GM04503 (cell line): ENCODE measurements at regions not wholly inside any gene's neighbourhood (a gene's known extent, or its start where the extent isn't known, plus 50 kb on each side); places are given as distances from the start of the nearest gene placed in this dataset.

ENCODE experiments used
- DNase-seq: peaks from one replicate; pipeline ENCODE4 v3.0.0-alpha.2; 2012; ENCODE audit warnings: low read depth

GRCh38 chr14:38512236-38512635 lies 256.3 kb upstream of the CLEC14A start:
- no peak for DNase-seq

GRCh38 chr14:38507299-38507698 lies 251.4 kb upstream of the CLEC14A start:
- no peak for DNase-seq

- no peak for DNase-seq
Observed at GRCh38 chr14:38505973-38506249, 250.0 kb upstream of the CLEC14A start.

GRCh38 chr14:38505221-38505972 lies 249.5 kb upstream of the CLEC14A start:
- peak; percentile 78 for DNase-seq

- no peak for DNase-seq
Observed at GRCh38 chr14:38504175-38504574, 248.3 kb upstream of the CLEC14A start.

- no peak for DNase-seq
Observed at GRCh38 chr14:38502239-38502638, 246.3 kb upstream of the CLEC14A start.

- DNase-seq = no peak
Observed at GRCh38 chr14:38500125-38500524, 244.2 kb upstream of the CLEC14A start.

GRCh38 chr14:38496092-38496491 lies 240.2 kb upstream of the CLEC14A start:
- DNase-seq = no peak

- DNase-seq = no peak
Observed at GRCh38 chr14:38490273-38490672, 234.4 kb upstream of the CLEC14A start.

GRCh38 chr14:38485026-38485425 lies 229.1 kb upstream of the CLEC14A start:
- no peak for DNase-seq

- DNase-seq = peak; percentile 56
Observed at GRCh38 chr14:38481952-38482678, 226.2 kb upstream of the CLEC14A start.

- DNase-seq = no peak
Observed at GRCh38 chr14:38469156-38469555, 213.3 kb upstream of the CLEC14A start.

GRCh38 chr14:38442208-38442607 lies 186.3 kb upstream of the CLEC14A start:
- no peak for DNase-seq

GRCh38 chr14:38432186-38432585 lies 176.3 kb upstream of the CLEC14A start:
- no peak for DNase-seq

GRCh38 chr14:38431156-38431555 lies 175.3 kb upstream of the CLEC14A start:
- DNase-seq = no peak

GRCh38 chr14:38430522-38430921 lies 174.6 kb upstream of the CLEC14A start:
- DNase-seq = no peak

- DNase-seq = no peak
Observed at GRCh38 chr14:38425324-38425976, 169.6 kb upstream of the CLEC14A start.

- DNase-seq = peak; percentile 19
Observed at GRCh38 chr14:38420048-38420447, 164.2 kb upstream of the CLEC14A start.

- no peak for DNase-seq
Observed at GRCh38 chr14:38419579-38419978, 163.7 kb upstream of the CLEC14A start.

- no peak for DNase-seq
Observed at GRCh38 chr14:38412654-38413053, 156.8 kb upstream of the CLEC14A start.

GRCh38 chr14:38410442-38410841 lies 154.5 kb upstream of the CLEC14A start:
- DNase-seq = no peak

GRCh38 chr14:38409071-38409705 lies 153.3 kb upstream of the CLEC14A start:
- DNase-seq = no peak
